ENCODE measurements at regions not wholly inside any gene's neighbourhood (a gene's known extent, or its start where the extent isn't known, plus 50 kb on each side); places are given as distances from the start of the nearest gene placed in this dataset.

GRCh38 chr11:26084313-26084712 is 247.6 kb upstream of the ANO3 start:
- no peak for TF ChIP-seq CTCF (conservative IDR thresholded peaks at IDR 0.05; ENCODE audit: low read depth, low read length)
- DNase-seq (ENCODE audit: low read depth): no peak

GRCh38 chr11:26086028-26086427 is 245.9 kb upstream of the ANO3 start:
- no peak overlapping the region for H3K4me3 ChIP-seq (ENCODE audit: low read depth, low read length)
- no peak for TF ChIP-seq CTCF (conservative IDR thresholded peaks at IDR 0.05; ENCODE audit: low read depth, low read length)
- no peak for DNase-seq (ENCODE audit: low read depth)

More at GRCh38 chr11:26084313-26084712, 247.6 kb upstream of the ANO3 start:
- no peak overlapping the region for H3K4me3 ChIP-seq (ENCODE audit: low read depth, low read length)

- TF ChIP-seq CTCF (conservative IDR thresholded peaks at IDR 0.05; ENCODE audit: low read depth, low read length): no peak
- no peak for DNase-seq (ENCODE audit: low read depth)
Measured at GRCh38 chr11:26087120-26087935, 244.6 kb upstream of the ANO3 start.

GRCh38 chr11:26088391-26088790 is 243.5 kb upstream of the ANO3 start:
- no peak for TF ChIP-seq CTCF (conservative IDR thresholded peaks at IDR 0.05; ENCODE audit: low read depth, low read length)
- DNase-seq (ENCODE audit: low read depth): no peak
- H3K4me3 ChIP-seq (ENCODE audit: low read depth, low read length): no peak overlapping the region

More at GRCh38 chr11:26087120-26087935, 244.6 kb upstream of the ANO3 start:
- no peak overlapping the region for H3K4me3 ChIP-seq (ENCODE audit: low read depth, low read length)

GRCh38 chr11:26090651-26091050 is 241.3 kb upstream of the ANO3 start:
- H3K4me3 ChIP-seq (ENCODE audit: low read depth, low read length): no peak overlapping the region
- DNase-seq (ENCODE audit: low read depth): no peak
- TF ChIP-seq CTCF (conservative IDR thresholded peaks at IDR 0.05; ENCODE audit: low read depth, low read length): no peak

GRCh38 chr11:26093206-26093605 is 238.7 kb upstream of the ANO3 start:
- DNase-seq (ENCODE audit: low read depth): no peak
- TF ChIP-seq CTCF (conservative IDR thresholded peaks at IDR 0.05; ENCODE audit: low read depth, low read length): no peak
- no peak overlapping the region for H3K4me3 ChIP-seq (ENCODE audit: low read depth, low read length)

GRCh38 chr11:26095340-26095739 is 236.6 kb upstream of the ANO3 start:
- no peak for TF ChIP-seq CTCF (conservative IDR thresholded peaks at IDR 0.05; ENCODE audit: low read depth, low read length)

More at GRCh38 chr11:26095340-26095739, 236.6 kb upstream of the ANO3 start:
- DNase-seq (ENCODE audit: low read depth): no peak
- no peak overlapping the region for H3K4me3 ChIP-seq (ENCODE audit: low read depth, low read length)

Measured in epithelial cell of proximal tubule (primary cell).